Neuronal stem cell (in vitro differentiated cells): ENCODE measurements at regions not wholly inside any gene's neighbourhood (a gene's known extent, or its start where the extent isn't known, plus 50 kb on each side); places are given as distances from the start of the nearest gene placed in this dataset.

Experiments used
- DNase-seq: peaks from one replicate; pipeline ENCODE4 v3.0.0-alpha.2; 2013; ENCODE audit warnings: low spot score
- H2AFZ ChIP-seq: one replicate; pipeline ENCODE4 v1.6.1; 2013; ENCODE audit warnings: mild to moderate bottlenecking, low read length, inconsistent platforms
- H2AK5ac ChIP-seq: 2 replicates; pipeline ENCODE4 v1.6.1; 2013; ENCODE audit warnings: low read depth, mild to moderate bottlenecking, inconsistent platforms, low read length, moderate library complexity, mixed read lengths
- H2BK120ac ChIP-seq: 2 replicates; pipeline ENCODE4 v1.6.1; 2013; ENCODE audit warnings: low read depth, mild to moderate bottlenecking, inconsistent platforms, low read length, moderate library complexity, mixed read lengths
- H2BK12ac ChIP-seq: one replicate; pipeline ENCODE4 v1.6.1; 2013; ENCODE audit warnings: low read length, inconsistent platforms
- H2BK15ac ChIP-seq: 2 replicates; pipeline ENCODE4 v1.6.1; 2013; ENCODE audit warnings: mild to moderate bottlenecking, low read length, inconsistent platforms, mixed read lengths
- H2BK5ac ChIP-seq: one replicate; pipeline ENCODE4 v1.6.1; 2013; ENCODE audit warnings: inconsistent platforms, mild to moderate bottlenecking, low read length, moderate library complexity
- H3K14ac ChIP-seq: one replicate; pipeline ENCODE4 v1.6.1; 2013; ENCODE audit warnings: low read length, inconsistent platforms
- H3K18ac ChIP-seq: 2 replicates; pipeline ENCODE4 v1.6.1; 2013; ENCODE audit warnings: low read length, inconsistent platforms
- H3K23ac ChIP-seq: 2 replicates; pipeline ENCODE4 v1.6.1; 2013; ENCODE audit warnings: low read depth, mild to moderate bottlenecking, mixed read lengths, low read length, inconsistent platforms; ENCODE audit not compliant: poor library complexity
- H3K27ac ChIP-seq: replicated peaks from 3 replicates; pipeline ENCODE4 v1.5.1; 2013; ENCODE audit warnings: low read length, inconsistent platforms
- H3K27me3 ChIP-seq, 3 experiments: 2 replicates each; pipeline ENCODE4 v1.6.1; 2013; ENCODE audit warnings: low read length in 3 of 3, mild to moderate bottlenecking in 2 of 3, inconsistent platforms in 1 of 3, low read depth in 1 of 3, mixed read lengths in 1 of 3, moderate library complexity in 1 of 3; ENCODE audit not compliant: control insufficient read depth in 3 of 3, insufficient read depth in 3 of 3
- H3K36me3 ChIP-seq, 2 donors: replicated peaks in 1 of 2; 2 replicates each; pipeline ENCODE4 v1.6.1; 2013; ENCODE audit warnings: low read length in 2 of 2; ENCODE audit not compliant: control insufficient read depth in 2 of 2, insufficient read depth in 2 of 2
- H3K4ac ChIP-seq: 2 replicates; pipeline ENCODE4 v1.6.1; 2013; ENCODE audit warnings: inconsistent platforms, mild to moderate bottlenecking, low read length, moderate library complexity
- H3K4me1 ChIP-seq, 2 donors: 1 replicate in 1 of 2; 2 replicates in 1 of 2; pipeline ENCODE4 v1.6.1; 2013; ENCODE audit warnings: low read length in 2 of 2, low read depth in 1 of 2; ENCODE audit not compliant: control insufficient read depth in 2 of 2, insufficient read depth in 1 of 2
- H3K4me2 ChIP-seq: one replicate; pipeline ENCODE4 v1.6.1; 2013; ENCODE audit warnings: mild to moderate bottlenecking, low read length, inconsistent platforms; ENCODE audit not compliant: insufficient read depth, poor library complexity, severe bottlenecking
- H3K4me3 ChIP-seq, 2 donors: 2 replicates each; pipeline ENCODE4 v1.5.1; 2013; ENCODE audit warnings: low read length in 2 of 2, mild to moderate bottlenecking in 2 of 2, inconsistent platforms in 1 of 2, moderate library complexity in 1 of 2
- H3K79me1 ChIP-seq: one replicate; pipeline ENCODE4 v1.6.1; 2013; ENCODE audit warnings: low read depth, mild to moderate bottlenecking, inconsistent platforms, low read length, moderate library complexity
- H3K9ac ChIP-seq: one replicate; pipeline ENCODE4 v1.6.1; 2013; ENCODE audit warnings: mild to moderate bottlenecking, low read depth, low read length, inconsistent platforms; ENCODE audit not compliant: poor library complexity
- H3K9me3 ChIP-seq, 2 donors: replicated peaks in 1 of 2; 2 replicates each; pipeline versions ENCODE3 to v1.6.1; 2013; ENCODE audit warnings: low read length in 2 of 2, mild to moderate bottlenecking in 2 of 2, inconsistent platforms in 1 of 2, low read depth in 1 of 2, mixed read lengths in 1 of 2, moderate library complexity in 1 of 2; ENCODE audit not compliant: control insufficient read depth in 2 of 2, insufficient read depth in 1 of 2
- H4K8ac ChIP-seq: one replicate; pipeline ENCODE4 v1.6.1; 2013; ENCODE audit warnings: low read depth, mild to moderate bottlenecking, inconsistent platforms, low read length, moderate library complexity
- H4K91ac ChIP-seq: one replicate; pipeline ENCODE4 v1.6.1; 2013; ENCODE audit warnings: low read length, low read depth, mild to moderate bottlenecking, inconsistent platforms; ENCODE audit not compliant: poor library complexity
- WGBS, 2 donors: extraction: QIAGEN DNeasy Blood & Tissue Kit; methylation state at CpG; one replicate each; pipeline ENCODE4 v1.1.7; 2013; ENCODE audit warnings: missing lambda C conversion rate in 2 of 2, mixed read lengths in 1 of 2; ENCODE audit not compliant: insufficient read length in 2 of 2, insufficient replicate concordance in 1 of 2; ENCODE audit errors: extremely low coverage in 2 of 2; 5-methylcytosine and 5-hydroxymethylcytosine counted together

- Histone ChIP-seq H2AFZ (peak overlapping the region; percentile 25), H3K9ac (no peak overlapping the region), H3K18ac (no peak overlapping the region), H3K79me1 (no peaks in the 10 kb centered on the region), H3K4me1 (no peaks in the 10 kb centered on the region), H3K27ac (no peak overlapping the region), H3K27me3 (no peaks in the 10 kb centered on the region), H3K4me2 (no peak overlapping the region), H2BK120ac (no peak overlapping the region), H3K9me3 (no peaks in the 10 kb centered on the region), H3K4me3 (no peak overlapping the region), H2BK15ac (no peak overlapping the region), H2BK5ac (no peak overlapping the region), H4K8ac (no peak overlapping the region), H2AK5ac (no peak overlapping the region), H3K23ac (no peak overlapping the region), H2BK12ac (no peak overlapping the region), H3K36me3 (no peaks in the 10 kb centered on the region), H3K14ac (no peak overlapping the region), H4K91ac (no peak overlapping the region), H3K4ac (no peak overlapping the region)
- no CpG with 5 or more reads among the region's 3 CpGs for WGBS, 2 donors
- no peak for DNase-seq
Observed at GRCh38 chr5:27944471-27944870, 906.1 kb upstream of the CDH9 start.

GRCh38 chr5:27938989-27939388, 900.6 kb upstream of the CDH9 start:
- Histone ChIP-seq H3K14ac (no peak overlapping the region), H2BK5ac (no peak overlapping the region), H3K4me2 (no peak overlapping the region), H2AK5ac (no peak overlapping the region), H3K18ac (no peak overlapping the region), H3K9me3 (no peaks in the 10 kb centered on the region), H3K79me1 (no peaks in the 10 kb centered on the region), H3K9ac (no peak overlapping the region), H3K4me3 (no peak overlapping the region), H2BK15ac (no peak overlapping the region), H3K27me3 (no peaks in the 10 kb centered on the region), H2BK12ac (no peak overlapping the region), H2BK120ac (no peak overlapping the region), H3K36me3 (no peaks in the 10 kb centered on the region), H4K91ac (no peak overlapping the region), H3K27ac (no peak overlapping the region), H3K4ac (no peak overlapping the region), H3K23ac (no peak overlapping the region), H3K4me1 (no peaks in the 10 kb centered on the region), H4K8ac (no peak overlapping the region), H2AFZ (no peak overlapping the region)
- no CpG with 5 or more reads among the region's 2 CpGs for WGBS, 2 donors
- no peak for DNase-seq

- Histone ChIP-seq H2BK15ac (no peak overlapping the region), H3K27ac (no peak overlapping the region), H3K4ac (no peak overlapping the region), H2BK12ac (no peak overlapping the region), H2AFZ (no peak overlapping the region), H3K23ac (no peak overlapping the region), H4K8ac (no peak overlapping the region), H3K27me3 (no peaks in the 10 kb centered on the region), H3K4me2 (no peak overlapping the region), H3K9me3 (no peaks in the 10 kb centered on the region), H4K91ac (no peak overlapping the region), H3K4me1 (no peaks in the 10 kb centered on the region), H3K14ac (no peak overlapping the region), H3K4me3 (no peak overlapping the region), H3K79me1 (no peaks in the 10 kb centered on the region), H3K18ac (no peak overlapping the region), H2BK5ac (no peak overlapping the region), H3K36me3 (no peaks in the 10 kb centered on the region), H2AK5ac (no peak overlapping the region), H2BK120ac (no peak overlapping the region), H3K9ac (no peak overlapping the region)
- no CpG with 5 or more reads among the region's 2 CpGs for WGBS, 2 donors
- DNase-seq: no peak
Observed at GRCh38 chr5:27928060-27928459, 889.7 kb upstream of the CDH9 start.

- no peak overlapping the region for H2AK5ac ChIP-seq
- no peak overlapping the region for H2BK120ac ChIP-seq
- H3K27me3 ChIP-seq: no peaks in the 10 kb centered on the region
- H3K14ac ChIP-seq: no peak overlapping the region
- H4K91ac ChIP-seq: no peak overlapping the region
- no CpG with 5 or more reads among the region's 2 CpGs for WGBS, 2 donors
- H3K79me1 ChIP-seq: no peaks in the 10 kb centered on the region
- H3K4me3 ChIP-seq: no peak overlapping the region
- no peak overlapping the region for H3K4me2 ChIP-seq
- H3K23ac ChIP-seq: no peak overlapping the region
- no peak overlapping the region for H3K4ac ChIP-seq
- no peak overlapping the region for H2AFZ ChIP-seq
- no peak overlapping the region for H3K18ac ChIP-seq
- H3K36me3 ChIP-seq: no peaks in the 10 kb centered on the region
- no peak overlapping the region for H3K27ac ChIP-seq
- H2BK5ac ChIP-seq: no peak overlapping the region
- no peak overlapping the region for H2BK12ac ChIP-seq
- H4K8ac ChIP-seq: no peak overlapping the region
- no peaks in the 10 kb centered on the region for H3K9me3 ChIP-seq
- DNase-seq: no peak
- H2BK15ac ChIP-seq: no peak overlapping the region
- no peak overlapping the region for H3K9ac ChIP-seq
- H3K4me1 ChIP-seq: no peaks in the 10 kb centered on the region
Observed at GRCh38 chr5:27911216-27911615, 872.8 kb upstream of the CDH9 start.
